HL-60 (cell line): ENCODE measurements at regions not wholly inside any gene's neighbourhood (a gene's known extent, or its start where the extent isn't known, plus 50 kb on each side); places are given as distances from the start of the nearest gene placed in this dataset.

Experiments used
- CTCF ChIP-seq: IDR thresholded peaks from one replicate; pipeline ENCODE4 v1.5.1; 2011; ENCODE audit warnings: low read length, control low read depth, inconsistent platforms; ENCODE audit not compliant: insufficient read depth
- POLR2AphosphoS5 ChIP-seq: IDR thresholded peaks from 2 replicates; pipeline ENCODE4 v1.6.1; 2012; ENCODE audit warnings: low read depth
- REST ChIP-seq: IDR thresholded peaks from 2 replicates; pipeline ENCODE4 v1.6.1; 2012; ENCODE audit warnings: low read depth; ENCODE audit not compliant: insufficient replicate concordance
- SPI1 ChIP-seq: IDR thresholded peaks from 2 replicates; pipeline ENCODE4 v1.6.1; 2012; ENCODE audit warnings: low read depth, mild to moderate bottlenecking, borderline replicate concordance

GRCh38 chrX:140274811-140275525 lies 229.9 kb downstream of the SOX3 start:
- TF ChIP-seq REST = no peak
- no peak for TF ChIP-seq CTCF
- TF ChIP-seq POLR2AphosphoS5 = no peak
- TF ChIP-seq SPI1 = no peak
